ENCODE measurements at regions not wholly inside any gene's neighbourhood (a gene's known extent, or its start where the extent isn't known, plus 50 kb on each side); places are given as distances from the start of the nearest gene placed in this dataset.

DNA sequence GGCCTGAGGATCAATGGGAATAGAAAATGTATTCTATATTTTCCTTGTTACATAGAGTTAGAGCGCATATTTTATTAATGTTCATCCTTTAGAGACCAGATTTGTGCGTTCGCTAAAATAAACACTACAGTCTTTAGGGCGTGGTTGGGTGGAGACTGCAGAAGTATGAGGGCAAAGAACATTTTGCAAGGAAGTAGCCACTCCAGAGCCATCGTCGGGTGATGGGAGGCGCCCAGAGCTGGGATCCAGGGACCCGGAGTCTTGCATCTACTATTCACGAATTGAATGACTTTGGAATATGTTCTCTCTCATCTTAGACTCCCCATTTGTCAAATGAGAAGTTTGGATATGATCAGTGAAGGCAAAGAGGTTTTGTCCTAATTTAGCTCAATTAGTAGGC, 154.2 kb upstream of the IRX6 start:
- no TSS peak for BruUV-seq (replicated peaks)
- H3K9ac ChIP-seq (replicated peaks; ENCODE audit: extremely low read depth, insufficient read depth, low read length), result no peak overlapping the region
- no peak overlapping the region for H3K4me2 ChIP-seq (ENCODE audit: insufficient read depth, low read length)
- intact Hi-C loops (cut with micrococcal nuclease) (no loop called here), dilution Hi-C loops (cut with MboI; ENCODE audit: extremely low pct_ligation_motif_present, low sequenced_read_pairs) (no loop called here)
- FAIRE-seq (no peak), DNase-seq (ENCODE audit: low read depth, low spot score) (no peak)
- H3K36me3 ChIP-seq (ENCODE audit: control insufficient read depth in 2 of 2, extremely low read depth in 1 of 2, insufficient read depth in 2 of 2, low read length in 2 of 2), result no peaks in the 10 kb centered on the region
- no peak overlapping the region for H3K27ac ChIP-seq (ENCODE audit: insufficient read depth, low read depth, low read length)
- H3K9me1 ChIP-seq (replicated peaks; ENCODE audit: control insufficient read depth, extremely low read depth, insufficient read depth, low read length), result no peaks in the 10 kb centered on the region
- H3K27me3 ChIP-seq (ENCODE audit: control insufficient read depth in 2 of 2, insufficient read depth in 2 of 2, low read length in 2 of 2), result no peaks in the 10 kb centered on the region
- H3K79me2 ChIP-seq (ENCODE audit: control insufficient read depth, insufficient read depth, low read length), result no peaks in the 10 kb centered on the region
- no peak overlapping the region for H3K4me3 ChIP-seq (replicated peaks in 1 of 3; ENCODE audit: insufficient read depth in 1 of 3, low read depth in 1 of 3, low read length in 3 of 3)
- CTCF ChIA-PET, result no interaction called here
- POLR2A ChIA-PET, result no interaction called here
- no peak for TF ChIP-seq POLR2AphosphoS5 (IDR thresholded peaks at IDR 0.05; ENCODE audit: insufficient read depth, low read depth, low read length)
- TF ChIP-seq, protein P1, sequence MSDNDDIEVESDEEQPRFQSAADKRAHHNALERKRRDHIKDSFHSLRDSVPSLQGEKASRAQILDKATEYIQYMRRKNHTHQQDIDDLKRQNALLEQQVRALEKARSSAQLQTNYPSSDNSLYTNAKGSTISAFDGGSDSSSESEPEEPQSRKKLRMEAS (IDR thresholded peaks at IDR 0.05; ENCODE audit: insufficient read depth, insufficient read length), result no peak
- no peak for TF ChIP-seq MYC (IDR thresholded peaks at IDR 0.05; ENCODE audit: low read depth, low read length)
- no peak for TF ChIP-seq GATA2 (IDR thresholded peaks at IDR 0.05; ENCODE audit: insufficient read depth, insufficient read length, low read depth, low read length)
- TF ChIP-seq EZH2 (IDR thresholded peaks at IDR 0.05; ENCODE audit: borderline replicate concordance, low read depth, low read length, severe bottlenecking), result no peak
- no peak for TF ChIP-seq FOS (IDR thresholded peaks at IDR 0.05; ENCODE audit: borderline replicate concordance, insufficient read depth, low read length)
- TF ChIP-seq JUN (IDR thresholded peaks at IDR 0.05; ENCODE audit: borderline replicate concordance, insufficient read depth, insufficient read length, low read depth), result no peak
- no peak for TF ChIP-seq POLR2A (IDR thresholded peaks at IDR 0.05; ENCODE audit: low read depth, low read length)
- TF ChIP-seq, protein P2, sequence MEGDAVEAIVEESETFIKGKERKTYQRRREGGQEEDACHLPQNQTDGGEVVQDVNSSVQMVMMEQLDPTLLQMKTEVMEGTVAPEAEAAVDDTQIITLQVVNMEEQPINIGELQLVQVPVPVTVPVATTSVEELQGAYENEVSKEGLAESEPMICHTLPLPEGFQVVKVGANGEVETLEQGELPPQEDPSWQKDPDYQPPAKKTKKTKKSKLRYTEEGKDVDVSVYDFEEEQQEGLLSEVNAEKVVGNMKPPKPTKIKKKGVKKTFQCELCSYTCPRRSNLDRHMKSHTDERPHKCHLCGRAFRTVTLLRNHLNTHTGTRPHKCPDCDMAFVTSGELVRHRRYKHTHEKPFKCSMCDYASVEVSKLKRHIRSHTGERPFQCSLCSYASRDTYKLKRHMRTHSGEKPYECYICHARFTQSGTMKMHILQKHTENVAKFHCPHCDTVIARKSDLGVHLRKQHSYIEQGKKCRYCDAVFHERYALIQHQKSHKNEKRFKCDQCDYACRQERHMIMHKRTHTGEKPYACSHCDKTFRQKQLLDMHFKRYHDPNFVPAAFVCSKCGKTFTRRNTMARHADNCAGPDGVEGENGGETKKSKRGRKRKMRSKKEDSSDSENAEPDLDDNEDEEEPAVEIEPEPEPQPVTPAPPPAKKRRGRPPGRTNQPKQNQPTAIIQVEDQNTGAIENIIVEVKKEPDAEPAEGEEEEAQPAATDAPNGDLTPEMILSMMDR (IDR thresholded peaks at IDR 0.05; ENCODE audit: extremely low read depth in 1 of 2, insufficient read depth in 1 of 2, low read depth in 1 of 2, low read length in 2 of 2), result no peak
- no peak overlapping the region for H2AFZ ChIP-seq (ENCODE audit: low read depth, low read length)
- no peaks in the 10 kb centered on the region for H4K20me1 ChIP-seq (replicated peaks; ENCODE audit: control insufficient read depth, extremely low read depth, insufficient read depth, low read length)
- H3K4me1 ChIP-seq (ENCODE audit: control insufficient read depth, extremely low read depth, insufficient read depth, low read length), result no peaks in the 10 kb centered on the region
- H3K9me3 ChIP-seq (replicated peaks; ENCODE audit: control insufficient read depth, insufficient read depth, low read length), result peaks cover 3% of the 10 kb centered on the region

Measured in endothelial cell of umbilical vein (primary cell).